NB4 (cell line): ENCODE measurements at regions not wholly inside any gene's neighbourhood (a gene's known extent, or its start where the extent isn't known, plus 50 kb on each side); places are given as distances from the start of the nearest gene placed in this dataset.

Experiments
- DNase-seq: peaks from one replicate; pipeline ENCODE4 v3.0.0; 2010; ENCODE audit warnings: low read depth
- H3K4me3 ChIP-seq: one replicate; pipeline ENCODE4 v1.5.1; 2011; ENCODE audit warnings: mild to moderate bottlenecking, low read depth, low read length, moderate library complexity
- CTCF ChIP-seq: IDR thresholded peaks from one replicate; pipeline ENCODE4 v1.5.1; 2012; ENCODE audit warnings: low read depth, low read length
- MAX ChIP-seq: IDR thresholded peaks from 2 replicates; pipeline ENCODE4 v1.6.1; 2011; ENCODE audit warnings: low read depth, low read length
- MYC ChIP-seq: IDR thresholded peaks from 2 replicates; pipeline ENCODE4 v1.6.1; 2011; ENCODE audit warnings: low read depth, low read length
- POLR2A ChIP-seq: IDR thresholded peaks from 2 replicates; pipeline ENCODE4 v1.6.1; 2011; ENCODE audit warnings: mild to moderate bottlenecking; ENCODE audit not compliant: insufficient read length; ENCODE audit errors: extremely low read depth

GRCh38 chr6:65803186-65803585 lies 96.2 kb upstream of the EYS start:
- DNase-seq = no peak
- TF ChIP-seq MYC (no peak), POLR2A (no peak)
- no peak overlapping the region for H3K4me3 ChIP-seq

GRCh38 chr6:65799389-65799788 lies 92.4 kb upstream of the EYS start:
- no peak for TF ChIP-seq POLR2A
- no peak for TF ChIP-seq MAX
- no peak for TF ChIP-seq CTCF
- no peak for TF ChIP-seq MYC
- H3K4me3 ChIP-seq = no peak overlapping the region
- DNase-seq = no peak

- TF ChIP-seq CTCF (no peak), POLR2A (no peak), MAX (no peak), MYC (no peak)
- no peak for DNase-seq
- no peak overlapping the region for H3K4me3 ChIP-seq
These were observed 91.4 kb upstream of the EYS start for GRCh38 chr6:65798280-65799014.

GRCh38 chr6:65790666-65791065 lies 83.6 kb upstream of the EYS start:
- no peak overlapping the region for H3K4me3 ChIP-seq
- no peak for TF ChIP-seq MAX
- no peak for TF ChIP-seq CTCF
- TF ChIP-seq POLR2A = no peak
- DNase-seq = no peak

- TF ChIP-seq MAX (no peak), POLR2A (no peak), CTCF (no peak), MYC (no peak)
- no peak overlapping the region for H3K4me3 ChIP-seq
- DNase-seq = no peak
These were observed 80.8 kb upstream of the EYS start for GRCh38 chr6:65787787-65788186.

GRCh38 chr6:65786815-65787214 lies 79.8 kb upstream of the EYS start:
- TF ChIP-seq CTCF (no peak), MAX (no peak), POLR2A (no peak), MYC (no peak)
- no peak for DNase-seq
- H3K4me3 ChIP-seq = no peak overlapping the region
